DOHH2 (cell line): ENCODE measurements at regions not wholly inside any gene's neighbourhood (a gene's known extent, or its start where the extent isn't known, plus 50 kb on each side); places are given as distances from the start of the nearest gene placed in this dataset.

Experiments used
- H3F3A ChIP-seq: fragments of 200-600 bp; sonication (generic), shearing (Covaris generic); 2 replicates; pipeline ENCODE4 v1.6.0; 2016; ENCODE audit warnings: antibody characterized with exemption, mild to moderate bottlenecking; ENCODE audit not compliant: control insufficient read depth, insufficient read depth
- H3K27ac ChIP-seq: fragments of 200-600 bp; sonication (generic); 2 replicates; pipeline ENCODE4 v1.5.1; 2014; ENCODE audit warnings: low read depth, mild to moderate bottlenecking, low read length, moderate library complexity
- H3K27me3 ChIP-seq: fragments of 200-600 bp; sonication (generic); 2 replicates; pipeline ENCODE4 v1.6.1; 2014; ENCODE audit warnings: mild to moderate bottlenecking, low read length, mixed read lengths; ENCODE audit not compliant: control insufficient read depth
- H3K36me3 ChIP-seq: fragments of 200-600 bp; sonication (generic); 2 replicates; pipeline ENCODE4 v1.6.1; 2014; ENCODE audit warnings: mild to moderate bottlenecking, low read length, moderate library complexity, mixed read lengths; ENCODE audit not compliant: control insufficient read depth
- H3K4me1 ChIP-seq: fragments of 200-600 bp; sonication (generic); 2 replicates; pipeline ENCODE4 v1.6.1; 2014; ENCODE audit warnings: mild to moderate bottlenecking, low read length, mixed read lengths; ENCODE audit not compliant: control insufficient read depth
- H3K4me2 ChIP-seq: fragments of 200-600 bp; sonication (generic); 2 replicates; pipeline ENCODE4 v1.6.0; 2014; ENCODE audit warnings: mild to moderate bottlenecking, low read length, moderate library complexity
- H3K4me3 ChIP-seq: fragments of 200-600 bp; sonication (generic); 2 replicates; pipeline ENCODE4 v1.5.1; 2014; ENCODE audit warnings: mild to moderate bottlenecking, low read length, mixed read lengths
- H3K79me2 ChIP-seq: fragments of 200-600 bp; sonication (generic); 2 replicates; pipeline ENCODE4 v1.6.1; 2014; ENCODE audit warnings: mild to moderate bottlenecking, low read length, mixed read lengths; ENCODE audit not compliant: control insufficient read depth
- H3K9me2 ChIP-seq: fragments of 200-600 bp; sonication (generic); replicated peaks from 2 replicates; pipeline ENCODE4 v1.6.1; 2014; ENCODE audit warnings: mild to moderate bottlenecking, low read length, mixed read lengths; ENCODE audit not compliant: control insufficient read depth
- H3K9me3 ChIP-seq: fragments of 200-600 bp; sonication (generic); 2 replicates; pipeline ENCODE4 v1.6.1; 2014; ENCODE audit warnings: antibody characterized with exemption, low read length, mixed read lengths; ENCODE audit not compliant: control insufficient read depth, insufficient read depth
- H4K20me1 ChIP-seq: fragments of 200-600 bp; sonication (generic); 2 replicates; pipeline ENCODE4 v1.6.0; 2014; ENCODE audit warnings: low read depth, mild to moderate bottlenecking, antibody characterized with exemption, low read length, moderate library complexity; ENCODE audit not compliant: control insufficient read depth, insufficient read depth
- CTCF ChIP-seq: fragments of 200-600 bp; sonication (generic); IDR thresholded peaks from one replicate; pipeline ENCODE4 v1.5.1; 2014; ENCODE audit warnings: antibody characterized with exemption, mild to moderate bottlenecking, low read depth, low read length; ENCODE audit not compliant: poor library complexity, severe bottlenecking
- EZH2phosphoT487 ChIP-seq: fragments of 200-600 bp; sonication (generic); IDR thresholded peaks from 2 replicates; pipeline ENCODE4 v1.6.1; 2017; ENCODE audit warnings: borderline replicate concordance, mild to moderate bottlenecking, antibody characterized with exemption, low read length, moderate library complexity, mixed read lengths

GRCh38 chr12:28824849-28825248, 324.2 kb upstream of the FAR2 start:
- H3K79me2 ChIP-seq, result no peaks in the 10 kb centered on the region
- no peaks in the 10 kb centered on the region for H3K9me2 ChIP-seq
- H3F3A ChIP-seq, result no peaks in the 10 kb centered on the region
- H3K4me2 ChIP-seq, result no peak overlapping the region
- H4K20me1 ChIP-seq, result no peaks in the 10 kb centered on the region
- TF ChIP-seq CTCF (no peak), EZH2phosphoT487 (no peak)
- H3K36me3 ChIP-seq, result no peaks in the 10 kb centered on the region
- H3K27ac ChIP-seq, result no peak overlapping the region
- no peak overlapping the region for H3K4me3 ChIP-seq
- H3K27me3 ChIP-seq, result no peaks in the 10 kb centered on the region
- no peaks in the 10 kb centered on the region for H3K9me3 ChIP-seq
- H3K4me1 ChIP-seq, result no peaks in the 10 kb centered on the region

- H3K79me2 ChIP-seq, result no peaks in the 10 kb centered on the region
- H3K4me1 ChIP-seq, result no peaks in the 10 kb centered on the region
- no peaks in the 10 kb centered on the region for H4K20me1 ChIP-seq
- H3K27ac ChIP-seq, result no peak overlapping the region
- no peak overlapping the region for H3K4me2 ChIP-seq
- H3K27me3 ChIP-seq, result no peaks in the 10 kb centered on the region
- H3F3A ChIP-seq, result no peaks in the 10 kb centered on the region
- no peaks in the 10 kb centered on the region for H3K9me3 ChIP-seq
- H3K9me2 ChIP-seq, result no peaks in the 10 kb centered on the region
- no peak overlapping the region for H3K4me3 ChIP-seq
- H3K36me3 ChIP-seq, result no peaks in the 10 kb centered on the region
- no peak for TF ChIP-seq EZH2phosphoT487
- TF ChIP-seq CTCF, result no peak
Measured at GRCh38 chr12:28826766-28827165, 322.3 kb upstream of the FAR2 start.

GRCh38 chr12:28827861-28828260, 321.2 kb upstream of the FAR2 start:
- no peaks in the 10 kb centered on the region for H4K20me1 ChIP-seq
- no peaks in the 10 kb centered on the region for H3K36me3 ChIP-seq
- H3K9me3 ChIP-seq, result no peaks in the 10 kb centered on the region
- TF ChIP-seq EZH2phosphoT487 (no peak), CTCF (no peak)
- no peak overlapping the region for H3K4me2 ChIP-seq
- no peaks in the 10 kb centered on the region for H3K79me2 ChIP-seq
- no peak overlapping the region for H3K4me3 ChIP-seq
- H3K27me3 ChIP-seq, result no peaks in the 10 kb centered on the region
- H3K4me1 ChIP-seq, result no peaks in the 10 kb centered on the region
- no peaks in the 10 kb centered on the region for H3K9me2 ChIP-seq
- no peaks in the 10 kb centered on the region for H3F3A ChIP-seq
- H3K27ac ChIP-seq, result no peak overlapping the region

GRCh38 chr12:28828318-28828717, 320.8 kb upstream of the FAR2 start:
- H3K79me2 ChIP-seq, result no peaks in the 10 kb centered on the region

More at GRCh38 chr12:28828318-28828717, 320.8 kb upstream of the FAR2 start:
- no peaks in the 10 kb centered on the region for H3K27me3 ChIP-seq
- no peak for TF ChIP-seq EZH2phosphoT487
- no peak for TF ChIP-seq CTCF
- H3K9me3 ChIP-seq, result no peaks in the 10 kb centered on the region
- no peak overlapping the region for H3K27ac ChIP-seq
- no peaks in the 10 kb centered on the region for H3K9me2 ChIP-seq
- no peaks in the 10 kb centered on the region for H3K4me1 ChIP-seq
- no peak overlapping the region for H3K4me2 ChIP-seq
- H4K20me1 ChIP-seq, result no peaks in the 10 kb centered on the region
- no peaks in the 10 kb centered on the region for H3F3A ChIP-seq
- H3K4me3 ChIP-seq, result no peak overlapping the region
- H3K36me3 ChIP-seq, result no peaks in the 10 kb centered on the region
